Ishikawa (cell line): ENCODE measurements at regions not wholly inside any gene's neighbourhood (a gene's known extent, or its start where the extent isn't known, plus 50 kb on each side); places are given as distances from the start of the nearest gene placed in this dataset.

Source experiments
- MAX ChIP-seq: IDR thresholded peaks from 2 replicates; pipeline ENCODE4 v1.6.1; 2012
- REST ChIP-seq: IDR thresholded peaks from 2 replicates; pipeline ENCODE4 v1.6.1; 2012; ENCODE audit warnings: low read depth, mild to moderate bottlenecking
- TCF12 ChIP-seq: IDR thresholded peaks from 2 replicates; pipeline ENCODE4 v1.6.1; 2012; ENCODE audit warnings: low read depth
- ZBTB7A ChIP-seq: IDR thresholded peaks from 2 replicates; pipeline ENCODE4 v1.6.1; 2012; ENCODE audit warnings: low read depth

GRCh38 chr5:77869116-77869798 lies 93.1 kb upstream of the TBCA start:
- no peak for TF ChIP-seq REST
- TF ChIP-seq ZBTB7A, result no peak
- no peak for TF ChIP-seq TCF12
- TF ChIP-seq MAX, result no peak
